GM21528 (cell line): ENCODE measurements at regions not wholly inside any gene's neighbourhood (a gene's known extent, or its start where the extent isn't known, plus 50 kb on each side); places are given as distances from the start of the nearest gene placed in this dataset.

Experiments
- ATAC-seq: cut with Tn5 transposase; IDR thresholded peaks from one replicate; pipeline ENCODE4 v1.9.1; 2021; ENCODE audit warnings: mild to moderate bottlenecking, moderate library complexity; ENCODE audit not compliant: unreplicated experiment, low FRiP score

GRCh38 chr18:53937037-53937436 lies 287.4 kb downstream of the MBD2 start:
- no peak for ATAC-seq

GRCh38 chr18:53935803-53936202 lies 288.7 kb downstream of the MBD2 start:
- ATAC-seq, result no peak

- no peak for ATAC-seq
Observed at GRCh38 chr18:53935399-53935798, 289.1 kb downstream of the MBD2 start.

GRCh38 chr18:53920312-53921075 lies 304.0 kb downstream of the MBD2 start:
- no peak for ATAC-seq

- ATAC-seq, result no peak
Observed at GRCh38 chr18:53918091-53918490, 306.4 kb downstream of the MBD2 start.

GRCh38 chr18:53911200-53911599 lies 313.3 kb downstream of the MBD2 start:
- no peak for ATAC-seq

GRCh38 chr18:53909668-53910067 lies 314.8 kb downstream of the MBD2 start:
- ATAC-seq, result no peak

- no peak for ATAC-seq
Observed at GRCh38 chr18:53907921-53908320, 316.5 kb downstream of the MBD2 start.

GRCh38 chr18:53906681-53907080 lies 317.8 kb downstream of the MBD2 start:
- no peak for ATAC-seq

GRCh38 chr18:53894675-53895442 lies 329.6 kb downstream of the MBD2 start:
- ATAC-seq, result no peak

- no peak for ATAC-seq
Observed at GRCh38 chr18:53887447-53887846, 337.0 kb downstream of the MBD2 start.

- no peak for ATAC-seq
Observed at GRCh38 chr18:53886058-53886457, 338.4 kb downstream of the MBD2 start.

- ATAC-seq, result no peak
Observed at GRCh38 chr18:53883771-53884170, 340.7 kb downstream of the MBD2 start.

- ATAC-seq, result no peak
Observed at GRCh38 chr18:53874103-53874502, 350.4 kb downstream of the MBD2 start.

- ATAC-seq, result no peak
Observed at GRCh38 chr18:53864770-53865169, 359.7 kb downstream of the MBD2 start.

GRCh38 chr18:53862921-53863320 lies 361.5 kb downstream of the MBD2 start:
- ATAC-seq, result no peak

GRCh38 chr18:53861185-53861584 lies 363.3 kb downstream of the MBD2 start:
- ATAC-seq, result no peak

GRCh38 chr18:53859764-53860163 lies 364.7 kb downstream of the MBD2 start:
- no peak for ATAC-seq

GRCh38 chr18:53850902-53851301 lies 373.6 kb downstream of the MBD2 start:
- ATAC-seq, result no peak

GRCh38 chr18:53843763-53844162 lies 380.7 kb downstream of the MBD2 start:
- no peak for ATAC-seq

- no peak for ATAC-seq
Observed at GRCh38 chr18:53843113-53843760, 381.2 kb downstream of the MBD2 start.
